ENCODE measurements at regions not wholly inside any gene's neighbourhood (a gene's known extent, or its start where the extent isn't known, plus 50 kb on each side); places are given as distances from the start of the nearest gene placed in this dataset.

DNA sequence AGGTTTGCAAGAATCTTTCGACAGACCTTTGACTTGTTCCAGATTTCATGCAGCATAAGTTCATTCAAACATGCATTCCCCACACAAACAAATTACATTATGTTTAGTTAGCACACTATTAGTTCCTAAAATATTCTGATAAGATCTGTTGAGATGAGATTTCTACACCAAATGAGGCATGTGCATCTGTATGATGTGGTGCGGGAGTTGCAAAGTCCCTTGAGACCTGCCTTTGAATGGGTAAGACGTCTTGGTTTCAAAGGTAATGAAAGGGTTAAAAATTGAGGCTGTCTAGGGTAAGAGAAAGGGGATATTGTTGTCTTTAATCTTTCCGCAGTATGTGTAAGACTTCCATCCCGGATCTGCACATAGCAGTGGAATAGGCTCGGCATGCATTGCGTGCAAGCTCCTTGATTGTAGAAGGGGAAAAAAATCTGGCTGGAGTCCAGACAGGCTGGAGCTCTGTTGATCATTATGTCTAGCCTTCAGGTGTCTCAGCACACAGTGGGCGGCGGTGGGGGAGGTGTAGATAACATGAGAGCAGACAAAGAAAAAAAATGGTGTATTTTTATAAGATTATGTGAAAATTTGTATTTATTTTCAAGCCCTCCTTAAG is 296.6 kb downstream of the PTPRC start:
- Mint-ChIP-seq H3K4me1 (ENCODE audit: low read depth) (peaks cover 22% of the 10 kb centered on the region), H3K9me3 (peaks cover under 1% of the 10 kb centered on the region), H3K4me3 (no peak overlapping the region), H3K36me3 (ENCODE audit: low read depth) (peaks cover 2% of the 10 kb centered on the region), H3K27ac (no peak overlapping the region), H3K27me3 (no peaks in the 10 kb centered on the region)
- intact Hi-C loops (cut with micrococcal nuclease) = no loop called here
- TF ChIP-seq, protein P1, sequence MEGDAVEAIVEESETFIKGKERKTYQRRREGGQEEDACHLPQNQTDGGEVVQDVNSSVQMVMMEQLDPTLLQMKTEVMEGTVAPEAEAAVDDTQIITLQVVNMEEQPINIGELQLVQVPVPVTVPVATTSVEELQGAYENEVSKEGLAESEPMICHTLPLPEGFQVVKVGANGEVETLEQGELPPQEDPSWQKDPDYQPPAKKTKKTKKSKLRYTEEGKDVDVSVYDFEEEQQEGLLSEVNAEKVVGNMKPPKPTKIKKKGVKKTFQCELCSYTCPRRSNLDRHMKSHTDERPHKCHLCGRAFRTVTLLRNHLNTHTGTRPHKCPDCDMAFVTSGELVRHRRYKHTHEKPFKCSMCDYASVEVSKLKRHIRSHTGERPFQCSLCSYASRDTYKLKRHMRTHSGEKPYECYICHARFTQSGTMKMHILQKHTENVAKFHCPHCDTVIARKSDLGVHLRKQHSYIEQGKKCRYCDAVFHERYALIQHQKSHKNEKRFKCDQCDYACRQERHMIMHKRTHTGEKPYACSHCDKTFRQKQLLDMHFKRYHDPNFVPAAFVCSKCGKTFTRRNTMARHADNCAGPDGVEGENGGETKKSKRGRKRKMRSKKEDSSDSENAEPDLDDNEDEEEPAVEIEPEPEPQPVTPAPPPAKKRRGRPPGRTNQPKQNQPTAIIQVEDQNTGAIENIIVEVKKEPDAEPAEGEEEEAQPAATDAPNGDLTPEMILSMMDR (IDR thresholded peaks at IDR 0.05) = no peak
- ATAC-seq = peak; percentile 21
- DNase-seq = peak; percentile 89
- ChIA-PET POLR2A (interaction anchor here (1.0 to 2.1 kb wide), 5 partner anchors 9 to 415 kb away, joined by 3 to 7 read pairs (median 3); no protein-coding TSS in a partner anchor), CTCF (interaction anchor here (0.7 to 2.5 kb wide), 4 partner anchors 10 to 177 kb away, joined by 3 to 17 read pairs (median 4); no protein-coding TSS in a partner anchor)

DNA sequence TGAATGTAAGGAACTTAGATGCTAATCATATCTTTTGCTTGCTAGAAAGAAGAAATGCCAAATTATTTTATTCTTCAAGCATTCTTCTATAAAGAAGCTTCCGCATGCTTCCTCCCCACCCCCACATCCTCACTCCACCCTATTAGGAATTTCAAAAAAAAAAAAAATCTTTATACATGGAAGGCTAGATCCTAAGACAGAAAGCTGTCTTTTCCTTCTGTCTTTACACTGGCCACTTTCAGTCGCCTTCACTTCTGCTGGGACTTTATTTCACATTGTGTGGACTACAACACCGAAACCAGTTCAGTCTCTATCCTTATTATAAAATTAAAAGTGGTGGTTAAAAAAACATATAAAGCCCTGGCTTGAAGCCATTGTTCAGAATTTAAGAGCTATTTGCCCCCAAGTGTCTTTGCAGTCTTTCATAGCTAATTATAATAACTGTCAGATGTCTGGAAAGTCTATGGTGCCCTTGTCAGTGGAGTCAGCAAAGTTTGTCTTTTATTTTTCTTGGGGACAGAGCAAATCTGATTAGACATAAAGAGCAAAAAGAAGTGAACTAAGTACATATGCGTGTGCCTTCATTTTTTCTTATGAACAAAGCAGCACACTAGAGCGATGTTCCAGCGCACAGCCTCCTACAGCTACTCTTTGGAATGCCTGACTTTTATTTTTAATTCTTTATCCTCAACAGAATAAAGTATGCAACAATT is 297.7 kb downstream of the PTPRC start:
- no peak for DNase-seq
- TF ChIP-seq, protein P1 (IDR thresholded peaks at IDR 0.05) = no peak
- ChIA-PET CTCF (interaction anchor here (0.6 to 2.5 kb wide), 9 partner anchors 9 to 307 kb away, joined by 3 to 17 read pairs (median 3); no protein-coding TSS in a partner anchor), POLR2A (interaction anchor here (0.7 to 2.1 kb wide), 11 partner anchors 10 to 416 kb away, joined by 3 to 7 read pairs (median 4); no protein-coding TSS in a partner anchor)
- peaks cover 3% of the 10 kb centered on the region for H3K9me3 Mint-ChIP-seq
- peak overlapping the region; percentile 93 for H3K27ac Mint-ChIP-seq
- ATAC-seq = no peak
- H3K4me3 Mint-ChIP-seq = no peak overlapping the region
- H3K27me3 Mint-ChIP-seq = no peaks in the 10 kb centered on the region
- intact Hi-C loops (cut with micrococcal nuclease) = no loop called here
- peaks cover 18% of the 10 kb centered on the region for H3K4me1 Mint-ChIP-seq (ENCODE audit: low read depth)
- H3K36me3 Mint-ChIP-seq (ENCODE audit: low read depth) = peaks cover 2% of the 10 kb centered on the region

DNA sequence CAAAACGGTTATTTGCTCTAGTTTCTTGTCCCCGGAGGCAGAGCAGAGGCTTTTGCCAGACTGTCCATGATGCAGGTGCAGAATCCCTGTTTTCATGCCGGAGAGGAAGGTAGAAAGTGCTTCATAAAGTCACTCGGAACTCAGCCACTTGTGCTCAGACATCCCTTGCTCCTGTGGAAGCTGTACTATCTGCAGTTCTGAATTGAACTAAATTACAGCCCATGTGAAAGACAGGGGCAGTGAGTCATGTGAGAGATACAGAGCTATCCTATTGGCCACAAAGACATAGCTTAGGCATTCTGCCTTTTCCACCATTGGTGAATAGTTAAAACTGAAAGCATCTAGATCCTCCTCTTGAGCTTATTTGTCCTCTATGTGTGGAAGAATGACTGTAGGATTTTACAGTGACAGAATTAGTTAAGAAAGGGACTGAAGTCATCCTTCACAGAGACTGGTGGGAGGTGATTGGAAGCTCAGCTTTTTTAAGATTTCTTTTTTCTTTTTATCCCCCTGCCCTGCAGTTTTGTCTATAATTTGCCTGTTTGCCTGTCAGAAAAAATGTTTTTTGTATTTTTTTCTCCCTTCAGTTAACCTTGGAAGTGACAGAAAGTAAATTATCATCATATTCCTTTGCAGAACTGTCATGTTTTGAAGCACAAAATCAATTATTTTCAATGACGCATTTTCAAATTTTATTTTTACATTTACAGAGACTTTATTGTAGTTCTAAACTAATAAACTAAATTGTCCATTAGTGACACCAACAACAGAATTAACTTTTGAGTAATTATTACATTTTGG is 298.6 kb downstream of the PTPRC start:
- TF ChIP-seq, protein P1 (IDR thresholded peaks at IDR 0.05) = no peak
- ATAC-seq (peak; percentile 92), DNase-seq (peak; percentile 65)
- POLR2A ChIA-PET = interaction anchor here (0.6 to 1.8 kb wide), 7 partner anchors 15 to 406 kb away, joined by 3 to 6 read pairs (median 4); no protein-coding TSS in a partner anchor
- intact Hi-C loops (cut with micrococcal nuclease) = no loop called here
- Mint-ChIP-seq H3K4me3 (no peak overlapping the region), H3K4me1 (ENCODE audit: low read depth) (peaks cover 15% of the 10 kb centered on the region), H3K9me3 (peaks cover 3% of the 10 kb centered on the region), H3K36me3 (ENCODE audit: low read depth) (no peaks in the 10 kb centered on the region), H3K27ac (peak overlapping the region; percentile 93), H3K27me3 (no peaks in the 10 kb centered on the region)
- CTCF ChIA-PET = interaction anchor here (0.9 to 2.5 kb wide), 5 partner anchors 9 to 306 kb away, joined by 3 to 17 read pairs (median 4); no protein-coding TSS in a partner anchor

DNA sequence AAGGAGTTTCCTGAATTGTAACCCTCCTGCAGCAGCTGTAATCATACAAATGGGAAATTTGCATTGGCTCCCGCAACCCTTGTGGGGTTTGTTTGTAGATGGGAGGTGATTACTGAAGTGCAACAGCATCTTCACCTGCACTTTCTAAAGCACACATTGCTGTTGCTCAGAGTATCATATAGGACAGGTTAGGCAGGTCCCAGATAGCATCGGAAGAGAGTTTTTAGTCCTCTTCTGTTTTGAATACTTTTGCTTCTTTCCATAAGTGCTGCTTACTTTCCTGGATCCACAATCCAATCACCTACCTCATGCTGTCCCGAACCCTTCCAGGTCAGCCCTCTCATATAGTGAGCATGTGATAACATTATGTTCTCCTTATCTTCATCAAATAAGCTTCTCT is 300.4 kb downstream of the PTPRC start:
- Mint-ChIP-seq H3K27ac (no peak overlapping the region), H3K4me1 (ENCODE audit: low read depth) (peaks cover 7% of the 10 kb centered on the region), H3K36me3 (ENCODE audit: low read depth) (no peaks in the 10 kb centered on the region), H3K4me3 (no peak overlapping the region), H3K9me3 (peaks cover 3% of the 10 kb centered on the region), H3K27me3 (no peaks in the 10 kb centered on the region)
- TF ChIP-seq, protein P1 (IDR thresholded peaks at IDR 0.05) = no peak
- POLR2A ChIA-PET = no interaction called here
- DNase-seq (no peak), ATAC-seq (no peak)
- intact Hi-C loops (cut with micrococcal nuclease) = no loop called here
- CTCF ChIA-PET = no interaction called here

All from activated CD8-positive, alpha-beta T cell treated with anti-CD3 and anti-CD28 coated beads for 36 hours (primary cell).